Activated CD8-positive, alpha-beta T cell treated with anti-CD3 and anti-CD28 coated beads, Interleukin-2, amount 10 ng/mL, durations not matched to agents 7 days and 5 days (primary cell): ENCODE measurements at regions not wholly inside any gene's neighbourhood (a gene's known extent, or its start where the extent isn't known, plus 50 kb on each side); places are given as distances from the start of the nearest gene placed in this dataset.
A peak's percentile ranks its signal among the peaks of the same experiment; 100 is the strongest.
"Not testable (repeated sequence)": the region's sequence is repeated elsewhere in the genome, so short reads cannot be mapped to it uniquely, and the experiment has no call there.

Experiments
- ATAC-seq: fragments of 150-1000 bp; cut with Tn5 transposase; one replicate; pipeline ENCODE4 v1.10.0; 2021; ENCODE audit warnings: moderate library complexity
- CTCF ChIA-PET: fragments of 350-600 bp; sonication (Branson Sonifier 250); formaldehyde crosslinking; loops from one replicate; lab custom pipeline; 2021; ENCODE audit warnings: antibody characterized with exemption; lab: Charles Lee
- POLR2A ChIA-PET: fragments of 350-600 bp; sonication (Branson Sonifier 250); formaldehyde crosslinking; loops from one replicate; lab custom pipeline; 2021; ENCODE audit warnings: antibody characterized with exemption; lab: Charles Lee
- DNase-seq: peaks from one replicate; pipeline ENCODE4 v3.0.0-alpha.2; 2020
- H3K27ac Mint-ChIP-seq: one replicate; pipeline ENCODE4 v1.8.0; 2021; ENCODE audit warnings: mild to moderate bottlenecking, mixed read lengths
- H3K27me3 Mint-ChIP-seq: one replicate; pipeline ENCODE4 v1.8.0; 2021; ENCODE audit warnings: low read depth, mixed read lengths
- H3K36me3 Mint-ChIP-seq: one replicate; pipeline ENCODE4 v1.8.0; 2021; ENCODE audit warnings: low read depth, mixed read lengths
- H3K4me1 Mint-ChIP-seq: one replicate; pipeline ENCODE4 v1.8.0; 2021; ENCODE audit warnings: low read depth, mixed read lengths
- H3K4me3 Mint-ChIP-seq: one replicate; pipeline ENCODE4 v1.8.0; 2021; ENCODE audit warnings: mild to moderate bottlenecking, mixed read lengths
- H3K9me3 Mint-ChIP-seq: one replicate; pipeline ENCODE4 v1.8.0; 2022; ENCODE audit warnings: mixed read lengths; ENCODE audit not compliant: insufficient read depth

DNA sequence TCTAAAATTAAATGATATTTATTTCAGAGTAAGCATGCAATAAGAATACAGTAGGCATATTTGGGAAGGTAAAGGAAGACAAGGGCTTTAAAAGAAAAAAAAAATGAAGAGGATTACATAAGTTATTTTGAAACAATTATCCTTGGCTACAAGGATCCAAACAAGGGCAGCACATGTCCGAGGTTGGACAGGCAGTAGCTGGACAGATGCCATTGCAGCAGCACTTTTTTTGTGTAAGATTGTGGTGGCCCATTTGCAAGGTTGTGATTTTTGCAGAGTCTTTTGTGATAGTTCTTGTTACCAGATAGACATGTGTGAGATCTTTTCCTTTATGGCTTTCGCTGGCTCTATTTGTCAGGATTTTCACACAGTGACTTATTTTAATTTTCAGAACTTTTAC, 89.4 kb upstream of the COG2 start:
- no peaks in the 10 kb centered on the region for H3K36me3 Mint-ChIP-seq

DNA sequence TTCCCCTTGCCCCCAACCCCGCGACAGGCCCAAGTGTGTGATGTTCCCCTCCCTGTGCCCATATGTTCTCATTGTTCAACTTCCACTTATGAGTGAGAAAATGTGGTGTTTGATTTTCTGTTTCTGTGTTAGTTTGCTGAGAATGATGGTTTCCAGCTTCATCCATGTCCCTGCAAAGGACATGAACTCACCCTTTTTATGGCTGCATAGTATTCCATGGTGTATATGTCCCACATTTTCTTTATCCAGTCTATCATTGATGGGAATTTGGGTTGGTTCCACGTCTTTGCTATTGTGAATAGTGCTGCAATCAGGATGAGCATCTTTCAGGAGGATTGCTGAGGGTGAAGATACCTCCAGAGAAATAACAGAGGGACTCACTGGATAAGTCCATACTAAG, 91.3 kb upstream of the COG2 start:
- H3K9me3 Mint-ChIP-seq, H3K36me3 Mint-ChIP-seq, POLR2A ChIA-PET, H3K4me1 Mint-ChIP-seq, DNase-seq, ATAC-seq, CTCF ChIA-PET, H3K27ac Mint-ChIP-seq, H3K4me3 Mint-ChIP-seq: not testable (repeated sequence)
- peaks cover 15% of the 10 kb centered on the region for H3K27me3 Mint-ChIP-seq

More for the DNA sequence above, 89.4 kb upstream of the COG2 start:
- Mint-ChIP-seq H3K27me3 (peaks cover 13% of the 10 kb centered on the region), H3K27ac (no peak overlapping the region), H3K9me3 (no peaks in the 10 kb centered on the region), H3K4me3 (no peak overlapping the region), H3K4me1 (peaks cover 4% of the 10 kb centered on the region)
- CTCF ChIA-PET, result no interaction called here
- DNase-seq (no peak), ATAC-seq (no peak)
- POLR2A ChIA-PET, result no interaction called here

DNA sequence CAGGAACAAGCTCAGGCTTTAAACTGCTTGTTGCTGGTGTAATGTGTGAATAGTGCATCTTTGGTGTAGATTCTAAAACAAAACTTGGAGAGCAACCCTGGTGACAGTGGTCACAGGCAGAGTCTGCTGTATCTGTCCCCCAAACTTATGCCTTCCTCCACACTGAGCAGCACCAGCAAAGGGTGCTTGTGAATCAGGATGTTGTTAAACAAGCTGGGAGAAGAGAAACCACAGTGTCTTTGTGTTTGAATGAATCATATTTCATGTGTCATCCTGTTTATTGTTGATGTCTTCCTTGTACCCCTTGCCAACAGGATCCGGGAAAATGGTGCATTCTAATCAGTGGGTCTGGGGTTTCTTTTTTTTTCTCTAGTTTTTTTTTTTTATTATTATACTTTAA, 91.9 kb upstream of the COG2 start:
- Mint-ChIP-seq H3K4me3 (no peak overlapping the region), H3K9me3 (no peaks in the 10 kb centered on the region), H3K27ac (no peak overlapping the region), H3K27me3 (peaks cover 15% of the 10 kb centered on the region), H3K4me1 (peaks cover 4% of the 10 kb centered on the region), H3K36me3 (no peaks in the 10 kb centered on the region)
- ChIA-PET CTCF (no interaction called here), POLR2A (no interaction called here)
- ATAC-seq, result peak; percentile 27
- DNase-seq, result no peak

DNA sequence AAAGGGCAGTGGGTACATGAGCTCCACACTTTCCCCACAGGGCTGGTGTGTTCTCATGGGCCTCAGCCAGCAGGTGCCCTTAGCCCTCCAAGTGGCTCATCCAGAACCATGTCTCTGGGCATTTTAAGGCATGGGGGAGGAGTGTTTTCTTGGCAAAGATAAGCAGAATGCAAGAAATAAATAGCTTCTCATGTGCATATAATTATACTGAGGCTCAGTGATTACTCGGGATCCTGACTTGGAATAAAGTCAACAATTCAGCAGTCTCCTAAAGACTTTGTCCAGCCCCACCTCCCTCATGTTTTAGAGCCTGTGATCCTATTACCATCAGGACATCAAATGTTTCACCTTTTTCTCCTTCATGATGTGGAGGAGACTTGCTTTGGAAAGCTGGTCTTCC, 92.7 kb upstream of the COG2 start:
- ATAC-seq (no peak), DNase-seq (no peak)
- POLR2A ChIA-PET, result interaction anchor here (0.6 kb wide), 1 partner anchor 380 kb away, joined by 3 read pairs; no protein-coding TSS in a partner anchor
- Mint-ChIP-seq H3K27ac (no peak overlapping the region), H3K36me3 (no peaks in the 10 kb centered on the region), H3K4me3 (no peak overlapping the region), H3K9me3 (no peaks in the 10 kb centered on the region), H3K27me3 (peaks cover 20% of the 10 kb centered on the region), H3K4me1 (peaks cover 4% of the 10 kb centered on the region)
- CTCF ChIA-PET, result no interaction called here

DNA sequence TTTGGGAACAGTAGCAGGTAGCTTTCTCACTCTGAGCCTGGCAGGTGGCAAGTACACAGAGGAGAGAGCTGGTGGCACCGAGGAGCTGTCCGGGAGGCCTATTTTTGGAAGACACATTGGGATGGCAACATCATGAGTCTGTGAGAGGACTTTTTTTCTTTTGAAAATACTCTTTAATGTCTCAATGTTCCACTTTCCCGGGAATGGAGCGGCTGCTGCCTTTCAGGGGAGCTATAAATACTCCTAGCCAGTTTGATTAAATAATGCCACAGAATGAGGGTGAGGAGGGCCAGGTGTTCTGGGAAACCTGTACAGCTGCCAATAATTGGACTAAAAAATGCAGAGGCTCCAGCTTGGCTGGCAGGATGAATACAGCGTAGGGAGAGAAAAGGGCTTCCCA, 93.3 kb upstream of the COG2 start:
- no peak overlapping the region for H3K4me3 Mint-ChIP-seq
- H3K27me3 Mint-ChIP-seq, result peaks cover 20% of the 10 kb centered on the region
- POLR2A ChIA-PET, result interaction anchor here (0.6 kb wide), 1 partner anchor 380 kb away, joined by 3 read pairs; no protein-coding TSS in a partner anchor
- H3K27ac Mint-ChIP-seq, result no peak overlapping the region
- no peak for DNase-seq
- H3K4me1 Mint-ChIP-seq, result peaks cover 4% of the 10 kb centered on the region
- H3K36me3 Mint-ChIP-seq, result no peaks in the 10 kb centered on the region
- no peaks in the 10 kb centered on the region for H3K9me3 Mint-ChIP-seq
- no peak for ATAC-seq
- CTCF ChIA-PET, result interaction anchor here (0.5 kb wide), 1 partner anchor 26 kb away, joined by 3 read pairs; no protein-coding TSS in a partner anchor

DNA sequence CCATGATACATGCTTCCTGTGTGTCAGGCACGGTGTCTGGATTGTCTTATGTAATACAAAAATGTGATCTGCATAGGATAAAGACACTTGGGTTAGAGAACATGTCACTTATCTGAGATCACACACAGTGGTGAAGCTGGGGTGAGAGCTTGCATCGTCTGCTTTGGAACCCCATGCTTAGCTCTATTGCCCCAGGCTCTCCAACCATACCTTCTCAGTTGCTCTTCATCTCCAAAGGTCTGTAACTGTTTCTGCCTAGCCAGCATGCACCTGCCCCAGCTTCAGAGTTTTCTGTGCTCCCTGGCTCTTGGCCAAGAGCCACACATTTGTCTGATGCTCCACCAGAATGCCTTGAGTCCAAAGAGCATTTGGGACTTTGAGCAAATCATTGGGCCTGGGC, 93.9 kb upstream of the COG2 start:
- DNase-seq (no peak), ATAC-seq (no peak)
- ChIA-PET CTCF (interaction anchor here (0.5 kb wide), 1 partner anchor 25 kb away, joined by 3 read pairs; no protein-coding TSS in a partner anchor), POLR2A (no interaction called here)
- no peaks in the 10 kb centered on the region for H3K9me3 Mint-ChIP-seq
- no peaks in the 10 kb centered on the region for H3K36me3 Mint-ChIP-seq
- peaks cover 19% of the 10 kb centered on the region for H3K27me3 Mint-ChIP-seq
- H3K4me3 Mint-ChIP-seq, result no peak overlapping the region
- peaks cover 4% of the 10 kb centered on the region for H3K4me1 Mint-ChIP-seq
- H3K27ac Mint-ChIP-seq, result no peak overlapping the region

DNA sequence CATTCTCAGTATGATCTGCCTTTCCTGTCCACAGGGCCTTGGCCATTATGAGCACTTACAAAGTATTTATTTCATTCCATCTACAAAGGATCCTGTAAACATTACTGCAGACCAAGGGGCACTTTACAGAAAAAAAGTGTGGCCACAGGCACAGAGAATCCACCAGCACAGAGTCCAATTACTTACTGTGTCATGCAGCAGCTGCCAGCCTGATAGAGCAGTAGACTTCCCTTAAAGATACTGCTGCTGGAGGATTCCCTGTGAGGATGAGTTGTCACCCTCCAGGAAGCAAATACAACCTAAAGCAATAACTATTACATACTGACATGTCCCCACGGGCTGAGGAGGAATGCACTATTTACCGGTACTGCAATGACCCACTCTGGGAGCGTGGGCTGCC, 97.1 kb upstream of the COG2 start:
- H3K4me3 Mint-ChIP-seq, result no peak overlapping the region
- ChIA-PET CTCF (no interaction called here), POLR2A (no interaction called here)
- no peaks in the 10 kb centered on the region for H3K36me3 Mint-ChIP-seq
- H3K4me1 Mint-ChIP-seq, result peaks cover 16% of the 10 kb centered on the region
- H3K27ac Mint-ChIP-seq, result no peak overlapping the region
- peaks cover 9% of the 10 kb centered on the region for H3K27me3 Mint-ChIP-seq
- no peak for ATAC-seq
- H3K9me3 Mint-ChIP-seq, result no peaks in the 10 kb centered on the region
- DNase-seq, result no peak

DNA sequence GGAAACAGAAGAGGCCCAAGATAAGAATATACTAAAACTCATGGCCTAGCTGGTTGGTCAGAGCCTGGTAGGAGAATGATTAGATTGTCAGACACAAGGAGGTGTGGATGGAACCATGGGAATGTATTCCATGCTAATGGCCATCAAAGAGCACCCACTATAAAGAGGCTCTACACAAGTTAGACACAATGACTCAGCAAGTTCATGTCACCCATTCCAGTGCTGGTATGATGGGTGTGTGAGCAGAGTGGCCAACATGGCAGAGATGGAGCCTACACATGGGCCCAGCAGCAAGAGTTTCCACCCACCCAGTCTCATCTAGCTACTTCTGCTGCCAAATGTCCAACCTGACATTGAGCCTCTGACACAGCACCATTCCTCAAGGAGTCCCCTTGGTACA, 97.5 kb upstream of the COG2 start:
- no peak for ATAC-seq
- Mint-ChIP-seq H3K27ac (no peak overlapping the region), H3K9me3 (no peaks in the 10 kb centered on the region), H3K4me1 (peaks cover 16% of the 10 kb centered on the region), H3K36me3 (no peaks in the 10 kb centered on the region), H3K4me3 (no peak overlapping the region), H3K27me3 (peaks cover 9% of the 10 kb centered on the region)
- POLR2A ChIA-PET, result no interaction called here
- no peak for DNase-seq
- CTCF ChIA-PET, result no interaction called here

DNA sequence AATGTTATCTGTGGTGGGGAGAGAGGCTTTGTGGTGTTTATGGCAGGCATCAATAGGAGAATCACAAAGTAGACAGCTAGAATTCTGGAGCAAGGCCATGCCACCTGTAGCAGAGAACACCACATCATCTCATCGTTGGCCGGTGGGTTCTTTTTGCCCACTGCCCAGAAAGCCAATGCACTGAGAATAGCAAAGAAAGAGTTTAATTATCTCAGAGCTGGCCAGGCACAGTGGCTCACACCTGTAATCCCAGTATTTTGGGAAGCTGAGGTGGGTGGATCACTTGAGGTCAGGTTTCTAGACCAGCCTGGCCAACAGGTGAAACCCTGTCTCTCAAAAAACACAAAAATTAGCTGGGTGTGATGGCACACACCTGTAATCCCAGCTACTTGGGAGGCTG, 99.2 kb upstream of the COG2 start:
- H3K4me1 Mint-ChIP-seq, result peaks cover 16% of the 10 kb centered on the region
- no peak overlapping the region for H3K4me3 Mint-ChIP-seq
- H3K9me3 Mint-ChIP-seq, result no peaks in the 10 kb centered on the region
- no peak for ATAC-seq
- H3K36me3 Mint-ChIP-seq, result no peaks in the 10 kb centered on the region
- H3K27ac Mint-ChIP-seq, result no peak overlapping the region
- H3K27me3 Mint-ChIP-seq, result peaks cover 12% of the 10 kb centered on the region
- DNase-seq, result no peak
- POLR2A ChIA-PET, result no interaction called here
- CTCF ChIA-PET, result no interaction called here

DNA sequence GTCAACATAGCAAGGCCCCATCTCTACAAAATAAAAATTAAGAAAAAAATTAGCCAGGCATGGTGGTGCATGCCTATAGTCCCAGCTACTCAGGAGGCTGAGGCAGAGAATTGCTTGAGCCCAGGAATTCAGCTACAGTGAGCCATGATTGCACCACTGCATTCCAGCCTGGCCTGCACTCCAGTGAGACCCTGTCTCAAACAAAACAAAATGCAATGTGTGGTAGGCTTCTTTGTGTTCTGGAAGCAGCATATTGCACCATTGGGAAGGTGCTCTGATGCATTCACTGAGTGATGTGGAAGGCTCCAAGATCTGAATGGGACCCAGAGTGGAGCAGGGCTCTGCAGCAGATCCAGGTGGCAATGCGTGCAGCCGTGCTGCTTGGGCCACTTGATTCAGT, 99.6 kb upstream of the COG2 start:
- H3K9me3 Mint-ChIP-seq, result no peaks in the 10 kb centered on the region
- CTCF ChIA-PET, result no interaction called here
- H3K4me3 Mint-ChIP-seq, result no peak overlapping the region
- DNase-seq, result no peak
- no peaks in the 10 kb centered on the region for H3K36me3 Mint-ChIP-seq
- no peak overlapping the region for H3K27ac Mint-ChIP-seq
- POLR2A ChIA-PET, result no interaction called here
- peaks cover 16% of the 10 kb centered on the region for H3K4me1 Mint-ChIP-seq
- peaks cover 12% of the 10 kb centered on the region for H3K27me3 Mint-ChIP-seq
- no peak for ATAC-seq

DNA sequence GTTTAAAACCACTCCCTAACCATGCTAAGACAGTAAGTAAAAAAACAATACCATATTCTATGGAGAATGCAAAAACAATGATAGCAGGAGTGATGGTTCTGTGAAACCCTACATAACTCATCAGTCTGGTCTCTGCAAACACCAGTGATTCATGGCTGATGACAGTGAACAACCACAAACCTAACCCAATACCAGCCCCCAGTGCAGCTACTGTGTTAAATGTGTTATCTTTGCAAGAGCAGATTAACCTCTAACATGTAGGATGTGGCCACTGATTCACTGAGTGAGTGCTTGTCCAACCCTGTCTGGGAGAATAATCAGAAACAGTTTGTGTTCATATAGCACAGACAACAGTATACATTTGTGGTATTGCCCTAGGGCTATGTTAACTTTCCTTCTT, 100.2 kb upstream of the COG2 start:
- ATAC-seq (peak; percentile 86), DNase-seq (peak; percentile 66)
- ChIA-PET CTCF (no interaction called here), POLR2A (no interaction called here)
- H3K27me3 Mint-ChIP-seq, result peaks cover 8% of the 10 kb centered on the region
- H3K4me3 Mint-ChIP-seq, result no peak overlapping the region
- no peak overlapping the region for H3K27ac Mint-ChIP-seq
- H3K36me3 Mint-ChIP-seq, result no peaks in the 10 kb centered on the region
- no peaks in the 10 kb centered on the region for H3K9me3 Mint-ChIP-seq
- H3K4me1 Mint-ChIP-seq, result peaks cover 16% of the 10 kb centered on the region

DNA sequence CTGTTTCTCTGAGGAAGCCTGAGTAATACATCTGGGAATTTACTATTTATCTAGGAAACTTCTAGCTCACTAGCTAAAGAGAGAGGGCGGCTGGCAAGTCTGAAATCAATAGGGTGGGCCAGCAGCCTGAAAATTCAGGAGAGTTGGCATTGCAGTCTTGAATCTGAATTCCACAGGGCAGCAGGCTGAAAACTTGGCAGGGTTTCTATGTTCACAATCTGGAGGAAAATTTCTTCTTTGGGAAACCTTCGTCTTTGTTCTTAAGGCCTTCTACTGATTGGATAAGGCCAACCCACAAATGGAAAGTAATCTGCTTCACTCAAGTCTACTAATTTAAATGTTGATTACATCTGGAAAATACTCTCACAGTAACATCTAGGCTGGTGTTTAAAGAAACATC, 101.0 kb upstream of the COG2 start:
- Mint-ChIP-seq H3K36me3 (no peaks in the 10 kb centered on the region), H3K4me3 (no peak overlapping the region), H3K9me3 (no peaks in the 10 kb centered on the region), H3K4me1 (peaks cover 16% of the 10 kb centered on the region), H3K27me3 (peaks cover 9% of the 10 kb centered on the region), H3K27ac (no peak overlapping the region)
- CTCF ChIA-PET, result no interaction called here
- DNase-seq (no peak), ATAC-seq (no peak)
- POLR2A ChIA-PET, result no interaction called here
